Activated CD4-positive, alpha-beta T cell treated with anti-CD3 and anti-CD28 coated beads, Interleukin-2, amount 50 U/mL, for 4 hours (primary cell): ENCODE measurements at regions not wholly inside any gene's neighbourhood (a gene's known extent, or its start where the extent isn't known, plus 50 kb on each side); places are given as distances from the start of the nearest gene placed in this dataset.

ENCODE experiments used
- DNase-seq, 2 experiments: peaks; one replicate each; pipeline ENCODE4 v3.0.0-alpha.2; 2020

DNA sequence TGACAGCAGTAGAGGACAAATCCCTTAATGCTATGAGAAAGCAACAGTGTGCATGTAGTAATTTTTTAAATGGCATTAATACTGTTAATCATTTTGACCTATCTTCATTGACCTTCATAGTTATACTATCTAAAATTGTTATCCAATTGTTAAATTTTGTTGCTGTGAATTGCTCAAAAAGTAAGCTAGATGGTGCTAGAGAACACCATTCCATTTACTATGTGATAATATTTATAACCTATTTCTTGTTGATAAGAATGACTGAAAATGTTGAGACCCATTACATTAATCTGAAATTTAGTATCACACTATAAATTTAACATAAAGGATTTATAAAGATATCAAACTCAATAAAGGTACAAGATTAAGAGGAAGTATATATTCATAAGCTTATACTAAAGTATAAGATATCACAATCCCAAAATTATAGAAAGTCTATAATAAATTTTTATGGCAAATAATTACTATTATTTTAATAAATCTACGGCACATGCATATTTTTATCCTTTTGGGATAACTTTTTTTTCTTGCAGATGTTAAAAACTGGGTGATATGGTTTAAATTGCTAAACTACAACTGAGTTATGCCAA, 1573.3 kb downstream of the PCDH9 start:
- DNase-seq: no peak

GRCh38 chr13:65653613-65654012, 1576.5 kb downstream of the PCDH9 start:
- DNase-seq: no peak

DNA sequence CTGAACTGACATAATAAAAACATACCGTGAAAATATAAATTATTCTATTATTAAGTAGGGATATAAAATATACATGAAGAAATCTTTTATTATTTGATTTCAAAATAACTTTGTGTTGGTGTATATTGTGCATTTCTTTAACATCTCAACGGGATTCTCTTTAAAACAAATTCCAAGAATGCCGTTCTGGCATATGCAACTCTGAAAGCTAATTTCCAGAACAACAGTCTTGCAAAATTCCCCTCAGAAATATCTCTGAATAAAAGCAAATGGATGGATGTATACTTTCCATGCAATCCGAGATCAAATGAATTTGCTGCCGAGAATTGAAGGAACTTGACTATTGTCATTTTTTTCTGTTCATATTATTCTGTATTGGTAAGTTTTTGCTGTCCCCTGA, 1579.8 kb downstream of the PCDH9 start:
- no peak for DNase-seq

- DNase-seq: no peak
These were observed 1587.1 kb downstream of the PCDH9 start for GRCh38 chr13:65642996-65643395.

DNA sequence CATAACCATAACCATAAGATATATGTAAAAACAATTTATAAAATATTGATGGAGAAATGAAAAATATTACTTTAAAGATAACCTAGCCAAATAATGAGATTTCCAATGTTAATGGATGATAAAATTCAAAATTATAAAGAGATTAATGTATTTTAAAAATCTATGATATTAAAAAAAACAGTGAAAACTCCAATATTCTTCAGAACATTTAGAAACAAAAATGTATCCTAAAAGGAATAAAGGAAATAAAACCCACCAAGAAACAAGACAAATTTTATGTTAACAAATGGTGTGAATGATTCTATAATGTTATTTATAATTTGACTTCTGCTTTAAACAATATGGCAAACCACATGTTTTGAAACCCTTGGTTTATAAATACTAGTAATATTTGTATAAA, 1587.8 kb downstream of the PCDH9 start:
- no peak for DNase-seq

GRCh38 chr13:65638572-65639168, 1591.5 kb downstream of the PCDH9 start:
- DNase-seq: no peak

- DNase-seq: no peak
These were observed 1596.3 kb downstream of the PCDH9 start for GRCh38 chr13:65633806-65634205.

- no peak for DNase-seq
These were observed 1599.1 kb downstream of the PCDH9 start for GRCh38 chr13:65631078-65631477.

DNA sequence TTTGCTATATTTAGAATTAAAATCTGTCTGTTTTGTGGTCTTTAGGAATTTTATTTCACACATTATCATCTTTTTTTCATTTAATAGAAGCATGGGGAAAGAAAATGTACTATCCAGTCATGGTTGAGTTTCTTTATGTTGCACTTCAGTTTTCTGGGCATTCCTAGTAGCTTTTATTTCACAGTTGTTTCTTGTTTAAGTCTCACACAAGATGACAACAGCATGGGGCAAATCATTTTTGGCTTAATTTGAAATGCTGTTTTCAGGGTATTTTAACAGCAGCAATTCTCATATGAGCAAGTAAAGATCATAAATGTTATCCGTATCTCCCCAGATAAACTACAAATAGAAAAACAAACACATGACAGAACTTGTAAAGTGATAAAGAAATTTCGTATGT, 1600.2 kb downstream of the PCDH9 start:
- no peak for DNase-seq

DNA sequence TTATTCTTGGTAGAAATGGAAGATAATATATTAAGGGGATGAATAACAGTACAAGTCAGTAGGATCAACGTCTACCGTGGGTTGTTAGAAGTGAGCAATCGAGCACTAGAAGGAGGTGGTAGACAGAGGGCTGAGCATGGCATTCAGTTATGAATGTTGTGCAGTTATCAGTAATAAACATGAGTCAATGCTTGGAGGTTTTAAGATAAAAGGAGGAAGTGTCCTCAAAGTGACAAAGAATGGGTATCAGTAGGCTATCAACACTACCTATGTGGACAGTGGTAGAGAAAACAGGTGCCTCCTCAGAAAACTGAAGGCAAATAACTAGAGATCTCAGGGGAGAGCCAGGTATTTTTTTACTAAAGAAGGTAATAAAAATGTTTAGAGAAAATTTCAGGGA, 1607.0 kb downstream of the PCDH9 start:
- DNase-seq: no peak

GRCh38 chr13:65615506-65615905, 1614.6 kb downstream of the PCDH9 start:
- no peak for DNase-seq

- no peak for DNase-seq
These were observed 1617.1 kb downstream of the PCDH9 start for GRCh38 chr13:65613004-65613403.

DNA sequence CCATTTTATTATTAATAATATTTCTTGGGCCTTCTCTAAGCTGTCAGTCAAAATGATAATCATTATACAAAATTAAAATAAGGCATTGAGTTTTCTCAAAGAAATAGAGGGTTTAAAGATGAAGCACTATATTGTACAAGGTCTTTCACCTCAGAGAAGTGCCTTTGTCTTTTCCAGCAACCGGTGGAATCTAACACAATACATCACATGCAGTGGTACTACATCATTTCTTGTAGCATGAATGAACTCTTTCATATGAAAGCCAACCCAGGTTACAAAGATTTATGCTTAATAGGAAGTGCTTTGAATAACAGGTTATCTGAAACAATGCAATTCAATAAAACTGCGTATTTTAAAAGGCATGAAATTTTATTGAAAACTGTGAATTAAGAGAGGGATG, 1620.8 kb downstream of the PCDH9 start:
- no peak for DNase-seq

DNA sequence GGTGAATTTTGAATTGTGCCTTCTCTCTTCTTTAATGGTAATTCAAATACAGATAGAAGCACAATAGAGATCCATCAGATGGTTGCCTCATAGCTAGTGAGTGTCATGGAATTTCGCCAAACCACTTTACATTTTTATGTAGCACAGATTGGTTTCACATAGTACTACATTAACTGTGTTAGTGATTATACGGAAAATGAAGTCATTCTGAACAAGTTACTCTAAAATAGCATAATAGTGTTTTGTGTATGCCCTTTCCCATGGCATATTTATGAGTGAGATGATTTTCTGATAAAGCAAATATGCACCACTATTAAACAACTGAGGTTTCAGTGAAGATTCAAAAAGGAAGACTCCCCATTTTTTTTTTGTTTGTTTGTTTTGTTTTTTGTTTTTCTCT, 1623.5 kb downstream of the PCDH9 start:
- no peak for DNase-seq

DNA sequence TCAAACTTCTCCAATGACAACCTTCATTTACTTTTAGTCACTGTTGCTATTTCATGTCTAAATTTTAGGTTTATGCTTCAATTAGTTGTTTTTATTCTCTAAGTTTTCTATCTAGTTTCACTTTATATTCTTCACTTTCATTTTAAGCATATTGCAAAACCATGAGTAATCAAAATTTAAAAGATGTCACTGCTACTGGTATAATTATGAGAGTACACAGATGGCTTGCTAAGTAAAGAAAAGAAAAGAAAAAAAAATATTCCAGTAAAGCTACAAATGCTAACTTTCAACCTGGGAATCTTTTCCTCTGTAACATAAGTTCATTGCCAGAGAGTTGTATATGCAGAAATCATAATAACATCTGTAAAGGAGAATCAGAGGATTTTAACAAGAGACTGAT, 1624.7 kb downstream of the PCDH9 start:
- no peak for DNase-seq

DNA sequence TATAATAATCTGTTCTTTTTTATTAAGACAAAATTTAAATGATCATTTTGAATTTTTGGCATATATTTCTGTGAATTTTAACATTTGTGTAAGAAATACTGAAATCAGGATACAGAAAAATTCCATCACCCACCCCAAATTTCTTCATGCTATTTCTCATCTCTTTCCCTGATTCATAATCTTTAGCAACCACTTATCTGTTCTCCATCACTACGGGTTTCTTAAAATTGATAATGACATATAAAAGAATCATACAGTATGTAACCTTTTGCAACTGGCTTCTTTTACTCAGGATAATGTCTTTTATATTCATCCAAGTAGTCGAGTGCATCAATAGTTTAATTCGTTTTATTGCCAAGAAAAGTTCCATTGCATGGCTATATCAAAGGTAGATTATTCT, 1627.0 kb downstream of the PCDH9 start:
- no peak for DNase-seq

- DNase-seq: no peak
These were observed 1628.3 kb downstream of the PCDH9 start for GRCh38 chr13:65601855-65602254.

DNA sequence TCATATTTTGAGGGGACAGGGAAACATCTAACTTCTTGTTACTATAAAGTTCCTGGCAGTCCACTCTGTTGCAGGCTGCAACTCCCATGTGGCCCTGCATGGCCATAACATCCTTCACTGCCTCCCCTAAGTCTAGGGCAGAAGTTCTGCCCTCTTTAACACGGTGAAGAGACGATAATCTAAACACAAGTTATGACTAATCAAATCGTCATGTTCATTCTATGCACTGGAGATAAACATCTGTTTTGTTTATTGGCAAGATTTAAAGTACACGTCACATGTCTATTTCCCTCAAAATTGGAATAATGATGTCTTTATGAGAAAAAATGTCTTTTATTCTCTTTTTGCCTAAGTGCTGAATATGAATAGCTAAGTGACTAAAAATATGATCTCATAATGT, 1629.4 kb downstream of the PCDH9 start:
- no peak for DNase-seq

GRCh38 chr13:65597839-65598818, 1632.0 kb downstream of the PCDH9 start:
- DNase-seq: no peak

GRCh38 chr13:65595916-65596315, 1634.2 kb downstream of the PCDH9 start:
- DNase-seq: no peak

DNA sequence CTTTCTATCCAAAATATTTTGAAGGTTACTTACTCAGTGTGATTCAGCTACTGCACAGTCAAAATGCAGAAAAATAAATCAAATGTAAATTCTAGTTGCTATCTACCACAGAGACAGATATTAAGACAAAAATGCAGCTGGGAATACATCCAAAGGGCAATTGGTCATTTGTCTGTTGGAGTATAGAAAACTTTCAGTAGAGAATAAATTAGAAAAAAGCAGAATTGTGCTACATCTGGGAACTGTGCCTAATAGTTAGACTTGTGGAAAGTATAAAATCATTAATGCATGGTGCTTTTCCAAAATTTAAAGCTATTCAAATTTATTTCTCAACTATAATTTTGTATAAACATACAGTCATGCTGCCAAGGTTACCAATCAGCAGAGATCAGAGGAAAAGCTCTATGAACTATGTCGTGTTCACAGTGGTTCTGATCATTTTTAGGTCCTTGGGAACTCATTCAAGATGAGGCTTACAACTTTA, 1635.8 kb downstream of the PCDH9 start:
- DNase-seq: no peak

DNA sequence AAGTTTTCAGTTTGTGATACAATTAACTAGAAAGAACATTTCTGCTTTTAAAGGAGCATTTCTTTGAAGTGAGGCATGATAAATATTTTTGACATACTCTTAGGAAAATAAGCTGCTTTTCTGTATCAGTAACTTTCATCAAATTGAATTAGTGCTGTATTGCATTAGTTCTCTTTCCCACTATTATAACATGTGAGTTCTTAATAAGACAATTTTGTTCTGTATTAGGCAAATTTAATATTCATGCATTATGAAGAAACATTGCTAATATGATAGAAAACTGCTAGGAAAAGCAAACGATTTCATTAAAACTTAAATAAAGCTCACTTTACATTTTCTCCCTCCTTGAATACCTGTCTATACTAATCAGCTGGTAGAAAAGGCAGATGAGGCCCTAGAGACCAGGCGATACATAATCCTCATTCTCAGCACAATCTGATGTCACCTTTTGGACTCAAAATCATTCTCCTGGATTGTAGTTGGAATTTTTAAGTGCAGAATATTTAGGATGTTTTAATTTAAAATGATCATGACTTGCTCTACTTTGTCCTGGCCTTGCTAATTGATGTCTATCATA, 1636.8 kb downstream of the PCDH9 start:
- DNase-seq: no peak

DNA sequence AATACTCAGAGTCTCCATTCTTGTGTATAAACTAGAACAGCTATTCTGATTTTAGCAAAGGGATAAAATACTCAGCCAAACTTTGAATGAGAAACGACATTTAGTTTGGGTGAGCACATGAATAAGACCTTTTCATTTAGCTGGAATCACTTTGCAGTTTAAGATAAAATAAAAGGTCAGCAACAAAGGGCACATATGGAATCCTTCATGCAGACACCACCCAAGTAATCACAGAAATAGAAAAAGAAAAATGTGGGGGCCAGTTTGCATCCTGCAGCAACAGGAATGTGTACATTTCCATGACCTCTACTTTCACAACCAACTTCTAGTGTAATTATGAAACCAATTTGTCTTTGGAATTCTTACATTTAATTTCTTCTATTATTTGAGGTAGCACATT, 1637.4 kb downstream of the PCDH9 start:
- DNase-seq: no peak

DNA sequence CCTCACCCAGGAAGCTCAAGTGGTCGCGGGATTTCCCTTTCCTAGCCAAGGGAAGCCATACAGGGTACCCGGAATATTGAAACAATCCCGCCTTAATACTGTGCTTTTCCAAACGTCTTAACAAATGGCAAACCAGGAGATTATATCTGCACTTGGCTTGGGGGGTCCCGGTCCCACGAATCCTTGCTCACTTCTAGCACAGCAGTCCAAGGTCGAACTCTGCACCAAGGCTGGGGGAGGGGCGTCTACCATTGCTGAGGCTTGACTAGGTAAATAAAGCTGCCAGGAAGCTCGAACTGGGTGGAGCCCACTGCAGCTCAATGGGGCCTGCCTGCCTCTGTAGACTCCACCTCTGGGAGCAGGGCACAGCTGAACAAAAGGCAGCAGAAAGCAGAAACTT, 1644.8 kb downstream of the PCDH9 start:
- no peak for DNase-seq
